IPS-18c (cell line): ENCODE measurements at regions not wholly inside any gene's neighbourhood (a gene's known extent, or its start where the extent isn't known, plus 50 kb on each side); places are given as distances from the start of the nearest gene placed in this dataset.
"Not testable (repeated sequence)": the region's sequence is repeated elsewhere in the genome, so short reads cannot be mapped to it uniquely, and the experiment has no call there.

Experiments
- H3K4me3 ChIP-seq: 2 replicates; pipeline ENCODE4 v1.7.0; 2013; ENCODE audit warnings: low read depth, mild to moderate bottlenecking, low read length, moderate library complexity; ENCODE audit not compliant: insufficient read depth
- H3K9me3 ChIP-seq: one replicate; pipeline ENCODE4 v1.6.1; 2013; ENCODE audit warnings: mild to moderate bottlenecking, low read length, moderate library complexity; ENCODE audit not compliant: control insufficient read depth, insufficient read depth

DNA sequence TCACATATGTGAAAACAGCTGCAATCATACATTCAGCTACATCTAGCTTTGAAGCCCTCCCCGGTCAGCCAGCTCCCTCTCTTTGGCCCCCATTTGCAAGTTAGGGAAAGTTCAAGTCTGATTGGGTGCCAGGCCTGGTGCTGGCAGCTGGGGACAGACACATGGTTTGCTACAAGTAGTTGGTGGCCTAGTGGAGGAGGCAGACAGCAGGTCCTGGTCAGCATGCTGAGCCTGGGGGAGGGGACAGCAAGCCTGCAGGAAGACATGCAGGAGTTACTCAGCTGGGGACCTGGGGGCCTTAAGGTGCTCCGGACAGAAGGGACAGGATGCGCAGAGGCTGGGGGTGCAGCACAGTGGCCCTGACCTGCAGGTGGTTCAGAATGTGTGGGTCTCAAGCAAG is 956.9 kb upstream of the ZNF722 start:
- Histone ChIP-seq H3K4me3 (no peak overlapping the region; the same call in 1 of the 2 replicates), H3K9me3 (peaks cover 41% of the 10 kb centered on the region)

DNA sequence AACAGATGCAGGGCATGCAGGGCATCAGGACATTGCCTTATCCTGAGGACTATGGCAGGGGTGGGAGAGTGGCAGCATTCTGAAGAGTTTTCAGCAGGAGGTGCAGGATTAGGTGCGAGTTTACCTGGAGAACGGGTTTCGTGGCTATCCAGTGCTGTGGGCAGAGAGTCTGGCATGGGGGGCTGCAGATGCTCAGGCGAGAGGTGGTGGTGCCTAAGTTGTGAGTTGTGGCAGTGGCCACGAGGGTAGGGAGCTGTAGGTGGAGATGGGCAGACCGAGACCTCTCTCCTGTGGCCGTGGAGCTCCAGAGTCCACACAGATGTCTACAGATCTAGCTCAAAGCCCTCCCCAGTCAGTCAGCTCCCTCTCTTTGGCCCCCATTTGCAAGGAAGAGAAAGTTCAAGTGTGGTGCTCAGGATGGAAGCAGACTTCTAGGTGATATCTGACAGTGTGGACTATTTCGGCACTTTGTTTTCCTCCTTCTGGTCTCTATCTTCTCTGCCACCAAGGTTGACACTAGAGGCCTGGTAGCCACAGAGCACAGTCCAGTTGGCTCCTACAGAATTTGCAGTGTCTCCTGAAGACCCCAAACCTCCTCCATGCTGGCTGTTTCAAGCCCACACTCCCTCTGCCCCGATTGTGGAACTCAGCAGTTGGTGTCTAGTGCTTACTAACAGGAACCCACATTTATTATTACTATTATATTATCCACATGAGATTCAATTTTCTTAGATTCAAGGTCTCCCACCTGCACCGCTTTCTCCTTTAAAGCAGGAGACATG is 955.7 kb upstream of the ZNF722 start:
- Histone ChIP-seq H3K4me3 (no peak overlapping the region), H3K9me3 (peaks cover 43% of the 10 kb centered on the region)

- 0 out of 2 replicates have a peak overlapping the region, but pooled peaks have one; percentile 20 for H3K4me3 ChIP-seq
- H3K9me3 ChIP-seq: peaks cover 48% of the 10 kb centered on the region
These were observed 954.7 kb upstream of the ZNF722 start for GRCh38 chr7:63043657-63044543.

GRCh38 chr7:63044721-63045120 is 953.9 kb upstream of the ZNF722 start:
- H3K9me3 ChIP-seq: peaks cover 44% of the 10 kb centered on the region
- H3K4me3 ChIP-seq: no peak overlapping the region

- Histone ChIP-seq H3K9me3 (peaks cover 41% of the 10 kb centered on the region), H3K4me3 (no peak overlapping the region; the same call in 1 of the 2 replicates)
These were observed 953.1 kb upstream of the ZNF722 start for GRCh38 chr7:63045575-63045974.

GRCh38 chr7:63046612-63047011 is 952.0 kb upstream of the ZNF722 start:
- H3K9me3 ChIP-seq: peaks cover 41% of the 10 kb centered on the region
- H3K4me3 ChIP-seq: no peak overlapping the region

- H3K4me3 ChIP-seq: no peak overlapping the region
- H3K9me3 ChIP-seq: peaks cover 41% of the 10 kb centered on the region
These were observed 951.6 kb upstream of the ZNF722 start for GRCh38 chr7:63047061-63047460.

GRCh38 chr7:63047546-63047945 is 951.1 kb upstream of the ZNF722 start:
- peaks cover 41% of the 10 kb centered on the region for H3K9me3 ChIP-seq
- no peak overlapping the region for H3K4me3 ChIP-seq

DNA sequence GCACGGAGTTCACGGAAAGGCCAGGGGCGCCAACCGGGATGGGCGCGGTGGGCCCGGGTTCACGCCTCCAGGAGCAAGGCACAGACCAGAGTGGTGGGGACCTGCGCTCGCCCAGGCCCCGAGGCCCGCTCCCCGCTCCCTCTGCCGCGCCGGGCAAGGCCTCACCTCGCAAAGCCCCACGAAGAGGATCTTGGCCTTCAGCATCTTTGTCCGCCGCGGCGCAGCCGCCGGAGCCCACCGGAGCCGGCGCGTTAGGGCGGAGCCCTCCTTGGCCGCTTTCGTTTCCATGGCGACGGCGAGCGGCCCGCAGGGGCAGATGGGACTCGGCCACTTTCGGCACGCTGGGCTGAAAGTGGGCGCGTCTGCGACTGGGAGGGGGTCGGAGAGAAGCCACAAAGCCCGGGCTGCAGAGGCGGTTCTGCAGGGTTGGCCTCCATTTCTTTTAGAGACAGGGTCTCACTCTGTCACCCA is 944.4 kb upstream of the ZNF722 start:
- peaks cover 37% of the 10 kb centered on the region for H3K9me3 ChIP-seq
- H3K4me3 ChIP-seq: no peak overlapping the region

DNA sequence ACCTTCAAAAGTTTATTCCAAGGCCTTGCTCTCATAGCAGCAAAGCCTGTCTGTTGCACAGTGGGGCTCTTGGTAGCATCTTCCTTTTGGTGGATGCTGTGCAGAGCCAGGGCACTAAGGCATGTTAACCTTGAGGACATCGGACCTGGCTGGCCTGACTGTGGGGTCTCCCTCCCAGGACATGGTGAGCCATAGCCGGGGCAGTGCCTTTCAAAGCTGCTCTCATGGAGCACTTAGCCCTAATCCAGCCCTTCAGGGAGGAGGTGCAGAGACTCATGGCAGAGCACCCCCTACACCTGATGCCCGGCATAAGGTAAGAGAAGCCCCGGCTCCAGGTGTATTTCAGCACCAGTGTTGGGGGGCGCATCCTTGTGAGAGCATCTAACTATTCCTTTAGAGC is 941.4 kb upstream of the ZNF722 start:
- 0 out of 2 replicates have a peak overlapping the region, but pooled peaks have one; percentile 6 for H3K4me3 ChIP-seq
- H3K9me3 ChIP-seq: peaks cover 34% of the 10 kb centered on the region

GRCh38 chr7:63060701-63061100 is 937.9 kb upstream of the ZNF722 start:
- H3K9me3 ChIP-seq: peaks cover 27% of the 10 kb centered on the region
- not testable (repeated sequence) for H3K4me3 ChIP-seq

GRCh38 chr7:63065684-63066083 is 933.0 kb upstream of the ZNF722 start:
- Histone ChIP-seq H3K9me3 (peaks cover 18% of the 10 kb centered on the region), H3K4me3 (no peak overlapping the region)

GRCh38 chr7:63066235-63066634 is 932.4 kb upstream of the ZNF722 start:
- peaks cover 22% of the 10 kb centered on the region for H3K9me3 ChIP-seq

GRCh38 chr7:63067897-63068585 is 930.6 kb upstream of the ZNF722 start:
- no peak overlapping the region for H3K4me3 ChIP-seq

More at GRCh38 chr7:63066235-63066634, 932.4 kb upstream of the ZNF722 start:
- H3K4me3 ChIP-seq: not testable (repeated sequence)

DNA sequence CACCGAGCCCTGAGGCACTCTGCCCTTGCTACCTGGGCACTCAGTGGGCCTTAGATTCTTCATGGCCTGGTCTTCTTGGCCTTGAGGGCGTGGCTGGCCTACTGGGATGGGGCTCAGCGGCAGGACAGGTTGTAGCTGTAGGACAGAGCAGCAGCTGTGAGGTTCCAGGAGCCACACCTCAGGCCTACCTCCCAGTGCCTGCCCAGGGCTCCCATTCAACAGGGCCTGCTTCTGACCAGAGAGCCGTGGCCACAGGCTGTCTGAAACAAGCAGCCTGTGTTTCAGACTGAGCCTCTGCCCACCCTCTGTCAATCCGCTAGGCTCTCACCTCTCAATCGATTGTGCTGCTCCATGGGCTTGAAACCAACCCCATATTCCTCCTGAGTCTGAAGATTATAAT is 928.0 kb upstream of the ZNF722 start:
- H3K9me3 ChIP-seq: peaks cover 41% of the 10 kb centered on the region

More at GRCh38 chr7:63067897-63068585, 930.6 kb upstream of the ZNF722 start:
- H3K9me3 ChIP-seq: peaks cover 34% of the 10 kb centered on the region

DNA sequence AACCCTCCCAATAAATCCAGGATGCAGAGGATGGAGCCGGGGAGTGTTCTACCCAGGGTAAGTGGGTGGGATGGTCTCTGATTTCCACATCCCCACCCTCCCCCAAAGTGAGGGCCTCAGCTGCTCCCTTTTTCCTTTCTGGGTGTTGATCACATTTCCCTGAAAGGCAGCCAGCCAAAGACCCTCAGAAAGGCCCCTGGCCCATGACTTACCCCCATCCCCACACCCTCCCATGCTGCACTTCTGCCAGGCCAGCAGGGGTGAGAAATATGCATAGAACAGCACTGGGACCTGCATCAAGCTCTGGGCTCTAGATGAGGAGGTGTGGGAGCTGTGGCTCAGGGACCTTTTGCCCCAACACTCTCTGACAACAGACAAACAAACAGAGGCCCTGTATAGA is 927.3 kb upstream of the ZNF722 start:
- no peak overlapping the region; the same call in 1 of the 2 replicates for H3K4me3 ChIP-seq
- peaks cover 39% of the 10 kb centered on the region for H3K9me3 ChIP-seq

More for the DNA sequence above, 928.0 kb upstream of the ZNF722 start:
- no peak overlapping the region for H3K4me3 ChIP-seq

- peaks cover 42% of the 10 kb centered on the region for H3K9me3 ChIP-seq
- no peak overlapping the region; the same call in 1 of the 2 replicates for H3K4me3 ChIP-seq
These were observed 926.7 kb upstream of the ZNF722 start for GRCh38 chr7:63071920-63072319.
